ENCODE measurements at regions not wholly inside any gene's neighbourhood (a gene's known extent, or its start where the extent isn't known, plus 50 kb on each side); places are given as distances from the start of the nearest gene placed in this dataset.

- BruUV-seq (replicated peaks) = no TSS peak
- Histone ChIP-seq H3K27me3 (ENCODE audit: low read length) (no peaks in the 10 kb centered on the region), H3K9me2 (replicated peaks; ENCODE audit: low read length) (no peaks in the 10 kb centered on the region), H3K9ac (ENCODE audit: low read length) (no peak overlapping the region), H3K9me3 (ENCODE audit: low read length) (no peaks in the 10 kb centered on the region), H3F3A (ENCODE audit: low read length, unreplicated experiment) (no peaks in the 10 kb centered on the region), H4K20me1 (ENCODE audit: low read length) (no peaks in the 10 kb centered on the region), H3K27ac (ENCODE audit: low read length) (no peak overlapping the region), H3K36me3 (ENCODE audit: low read depth, low read length) (no peaks in the 10 kb centered on the region), H3K4me3 (ENCODE audit: low read length) (no peak overlapping the region), H3K4me2 (ENCODE audit: low read length) (no peak overlapping the region), H2AFZ (ENCODE audit: low read length) (no peak overlapping the region), H3K79me2 (ENCODE audit: low read length) (no peaks in the 10 kb centered on the region), H3K4me1 (ENCODE audit: insufficient read depth, low read length) (no peaks in the 10 kb centered on the region)
- ChIA-PET POLR2A (ENCODE audit: unreplicated experiment) (no interaction called here), CTCF (no interaction called here)
- ATAC-seq (no peak), DNase-seq (no peak)
- intact Hi-C loops (cut with micrococcal nuclease) = no loop called here
- TF ChIP-seq EZH2phosphoT487 (IDR thresholded peaks at IDR 0.05; ENCODE audit: borderline replicate concordance, low read length) = no peak
These were observed 1789.6 kb downstream of the TP53TG3F start for GRCh38 chr16:35249051-35249450.

- no peak overlapping the region for H3K4me3 ChIP-seq (ENCODE audit: low read length)
- intact Hi-C loops (cut with micrococcal nuclease) = no loop called here
- no peaks in the 10 kb centered on the region for H3K9me3 ChIP-seq (ENCODE audit: low read length)
- no peak for TF ChIP-seq EZH2phosphoT487 (IDR thresholded peaks at IDR 0.05; ENCODE audit: borderline replicate concordance, low read length)
- TF ChIP-seq CTCF (conservative IDR thresholded peaks at IDR 0.05; ENCODE audit: low read depth, low read length) = no peak
- no peak for TF ChIP-seq EZH2 (IDR thresholded peaks at IDR 0.05; ENCODE audit: low read length, unreplicated experiment)
- no peaks in the 10 kb centered on the region for H3K9me2 ChIP-seq (replicated peaks; ENCODE audit: low read length)
- BruUV-seq (replicated peaks) = no TSS peak
- ATAC-seq (no peak), DNase-seq (no peak)
- ChIA-PET CTCF (no interaction called here), POLR2A (ENCODE audit: unreplicated experiment) (no interaction called here)
- H3K27me3 ChIP-seq (ENCODE audit: low read length) = no peaks in the 10 kb centered on the region
- H4K20me1 ChIP-seq (ENCODE audit: low read length) = no peaks in the 10 kb centered on the region
- no peaks in the 10 kb centered on the region for H3K36me3 ChIP-seq (ENCODE audit: low read depth, low read length)
- H3K9ac ChIP-seq (ENCODE audit: low read length) = no peak overlapping the region
- H3K79me2 ChIP-seq (ENCODE audit: low read length) = no peaks in the 10 kb centered on the region
- H3K4me1 ChIP-seq (ENCODE audit: insufficient read depth, low read length) = no peaks in the 10 kb centered on the region
- H2AFZ ChIP-seq (ENCODE audit: low read length) = no peak overlapping the region
- H3K4me2 ChIP-seq (ENCODE audit: low read length) = no peak overlapping the region
- H3F3A ChIP-seq (ENCODE audit: low read length, unreplicated experiment) = no peaks in the 10 kb centered on the region
- H3K27ac ChIP-seq (ENCODE audit: low read length) = no peak overlapping the region
These were observed 1793.0 kb downstream of the TP53TG3F start for GRCh38 chr16:35252356-35252936.

GRCh38 chr16:35255186-35255803, 1795.9 kb downstream of the TP53TG3F start:
- TF ChIP-seq CTCF (conservative IDR thresholded peaks at IDR 0.05; ENCODE audit: low read depth, low read length) (no peak), EZH2phosphoT487 (IDR thresholded peaks at IDR 0.05; ENCODE audit: borderline replicate concordance, low read length) (no peak), EZH2 (IDR thresholded peaks at IDR 0.05; ENCODE audit: low read length, unreplicated experiment) (no peak)
- CTCF ChIA-PET = no interaction called here
- H3K9me2 ChIP-seq (replicated peaks; ENCODE audit: low read length) = no peaks in the 10 kb centered on the region
- H2AFZ ChIP-seq (ENCODE audit: low read length) = no peak overlapping the region
- H3K79me2 ChIP-seq (ENCODE audit: low read length) = no peaks in the 10 kb centered on the region
- H3K27ac ChIP-seq (ENCODE audit: low read length) = no peak overlapping the region
- no peaks in the 10 kb centered on the region for H3K36me3 ChIP-seq (ENCODE audit: low read depth, low read length)
- H3K9me3 ChIP-seq (ENCODE audit: low read length) = no peaks in the 10 kb centered on the region
- no peaks in the 10 kb centered on the region for H3K27me3 ChIP-seq (ENCODE audit: low read length)
- intact Hi-C loops (cut with micrococcal nuclease) = no loop called here
- no peaks in the 10 kb centered on the region for H4K20me1 ChIP-seq (ENCODE audit: low read length)
- no peak overlapping the region for H3K9ac ChIP-seq (ENCODE audit: low read length)
- DNase-seq (no peak), ATAC-seq (no peak)
- no TSS peak for BruUV-seq (replicated peaks)
- no peak overlapping the region for H3K4me2 ChIP-seq (ENCODE audit: low read length)
- H3F3A ChIP-seq (ENCODE audit: low read length, unreplicated experiment) = no peaks in the 10 kb centered on the region
- POLR2A ChIA-PET (ENCODE audit: unreplicated experiment) = no interaction called here
- H3K4me1 ChIP-seq (ENCODE audit: insufficient read depth, low read length) = no peaks in the 10 kb centered on the region
- no peak overlapping the region for H3K4me3 ChIP-seq (ENCODE audit: low read length)

Data from PC-3 (cell line).